AG04450 (cell line): ENCODE measurements at regions not wholly inside any gene's neighbourhood (a gene's known extent, or its start where the extent isn't known, plus 50 kb on each side); places are given as distances from the start of the nearest gene placed in this dataset.

ENCODE experiments used
- CTCF ChIA-PET: fragments of 300-600, 350-600 bp; formaldehyde crosslinking; extraction: SDS; loops from one replicate; lab custom pipeline; 2022; ENCODE audit warnings: antibody characterized with exemption, inconsistent platforms; lab: Charles Lee
- POLR2A ChIA-PET: fragments of 350-600 bp; formaldehyde crosslinking; extraction: SDS; loops from one replicate; lab custom pipeline; 2021; ENCODE audit warnings: antibody characterized with exemption, inconsistent platforms; lab: Yijun Ruan, JAX
- DNase-seq: peaks from one replicate; pipeline ENCODE4 v3.0.0-alpha.2; 2011; ENCODE audit warnings: low read depth, low spot score
- H3K27ac ChIP-seq: one replicate; pipeline ENCODE4 v1.5.1; 2012; ENCODE audit warnings: low read depth, low read length, control low read depth
- H3K27me3 ChIP-seq: one replicate; pipeline ENCODE4 v1.6.0; 2012; ENCODE audit warnings: low read length; ENCODE audit not compliant: control insufficient read depth, insufficient read depth
- H3K4me3 ChIP-seq: 2 replicates; pipeline ENCODE4 v1.5.1; 2011; ENCODE audit warnings: mild to moderate bottlenecking, low read depth, low read length, control low read depth
- H3K9me3 ChIP-seq: 2 replicates; pipeline ENCODE4 v1.5.1; 2012; ENCODE audit warnings: low read length; ENCODE audit not compliant: control insufficient read depth, insufficient read depth
- TF ChIP-seq, protein P1 (sequence below): IDR thresholded peaks from 2 replicates; pipeline ENCODE4 v1.5.1; 2011; ENCODE audit warnings: low read depth, low read length, control low read depth, inconsistent platforms

DNA sequence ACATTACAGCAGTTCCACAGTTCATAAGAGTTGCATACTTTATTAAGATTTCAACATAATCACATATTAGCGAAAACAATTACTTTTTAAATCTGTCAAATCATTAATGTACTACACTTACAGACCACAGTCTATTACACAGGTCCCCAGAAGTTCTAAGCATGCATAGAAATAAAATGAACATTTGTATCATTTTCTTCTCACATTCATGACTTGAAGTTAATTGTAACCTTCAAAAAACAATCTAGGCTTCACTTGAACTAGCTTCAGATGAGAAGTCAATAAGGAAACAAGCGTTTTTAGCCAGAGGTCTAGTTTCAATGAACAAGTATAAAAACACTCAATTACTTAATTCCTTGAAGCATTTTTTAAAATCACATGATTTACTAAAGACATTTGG lies 238.3 kb downstream of the HACE1 start:
- Histone ChIP-seq H3K9me3 (no peaks in the 10 kb centered on the region), H3K27ac (no peak overlapping the region), H3K27me3 (no peaks in the 10 kb centered on the region), H3K4me3 (no peak overlapping the region)
- TF ChIP-seq, protein P1, sequence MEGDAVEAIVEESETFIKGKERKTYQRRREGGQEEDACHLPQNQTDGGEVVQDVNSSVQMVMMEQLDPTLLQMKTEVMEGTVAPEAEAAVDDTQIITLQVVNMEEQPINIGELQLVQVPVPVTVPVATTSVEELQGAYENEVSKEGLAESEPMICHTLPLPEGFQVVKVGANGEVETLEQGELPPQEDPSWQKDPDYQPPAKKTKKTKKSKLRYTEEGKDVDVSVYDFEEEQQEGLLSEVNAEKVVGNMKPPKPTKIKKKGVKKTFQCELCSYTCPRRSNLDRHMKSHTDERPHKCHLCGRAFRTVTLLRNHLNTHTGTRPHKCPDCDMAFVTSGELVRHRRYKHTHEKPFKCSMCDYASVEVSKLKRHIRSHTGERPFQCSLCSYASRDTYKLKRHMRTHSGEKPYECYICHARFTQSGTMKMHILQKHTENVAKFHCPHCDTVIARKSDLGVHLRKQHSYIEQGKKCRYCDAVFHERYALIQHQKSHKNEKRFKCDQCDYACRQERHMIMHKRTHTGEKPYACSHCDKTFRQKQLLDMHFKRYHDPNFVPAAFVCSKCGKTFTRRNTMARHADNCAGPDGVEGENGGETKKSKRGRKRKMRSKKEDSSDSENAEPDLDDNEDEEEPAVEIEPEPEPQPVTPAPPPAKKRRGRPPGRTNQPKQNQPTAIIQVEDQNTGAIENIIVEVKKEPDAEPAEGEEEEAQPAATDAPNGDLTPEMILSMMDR, result no peak
- ChIA-PET POLR2A (no interaction called here), CTCF (no interaction called here)
- DNase-seq, result no peak

DNA sequence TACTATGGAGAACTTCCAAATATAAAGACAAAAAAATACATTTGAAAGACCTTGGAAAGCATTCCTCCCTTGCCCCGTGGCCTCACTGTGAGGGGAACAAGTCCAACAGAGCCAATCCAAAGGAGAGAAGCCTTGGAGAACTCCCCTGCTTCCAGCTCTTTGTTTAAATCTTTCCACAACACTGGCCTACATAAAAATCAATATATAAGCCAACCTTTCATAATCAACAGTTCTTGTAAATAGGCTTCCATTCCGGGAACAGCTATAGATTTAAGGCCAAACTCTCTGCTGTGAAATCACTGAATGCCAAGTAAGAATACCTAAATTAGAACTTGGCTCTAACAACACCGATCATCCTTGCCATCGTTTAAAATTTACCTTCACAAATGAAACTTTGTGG lies 242.1 kb downstream of the HACE1 start:
- POLR2A ChIA-PET, result no interaction called here
- TF ChIP-seq, protein P1, result no peak
- DNase-seq, result no peak
- Histone ChIP-seq H3K4me3 (no peak overlapping the region), H3K27ac (no peak overlapping the region), H3K27me3 (no peaks in the 10 kb centered on the region), H3K9me3 (no peaks in the 10 kb centered on the region)
- CTCF ChIA-PET, result no interaction called here

DNA sequence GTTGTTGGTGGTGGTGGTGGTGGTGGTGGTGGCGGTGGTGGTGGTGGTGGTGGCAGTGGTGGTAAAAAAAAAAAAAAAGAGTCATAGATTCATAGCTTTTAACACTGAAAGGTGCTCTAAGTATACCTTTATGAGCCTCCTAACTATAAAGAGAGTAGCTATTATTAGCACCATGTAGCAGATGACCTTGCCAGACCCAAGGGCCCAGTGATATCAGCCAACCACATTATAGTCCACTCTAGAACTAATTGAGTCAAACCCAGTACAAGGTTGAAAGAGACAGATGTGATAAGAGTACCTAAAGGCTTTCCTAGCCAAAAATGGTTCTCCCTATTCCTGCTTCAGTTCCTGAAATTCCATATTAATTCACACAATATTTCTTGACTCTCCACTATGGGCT lies 245.3 kb downstream of the HACE1 start:
- ChIA-PET CTCF (no interaction called here), POLR2A (no interaction called here)
- H3K27me3 ChIP-seq, result no peaks in the 10 kb centered on the region
- H3K4me3 ChIP-seq, result no peak overlapping the region
- no peak for DNase-seq
- no peak overlapping the region for H3K27ac ChIP-seq
- no peaks in the 10 kb centered on the region for H3K9me3 ChIP-seq
- TF ChIP-seq, protein P1, result no peak

DNA sequence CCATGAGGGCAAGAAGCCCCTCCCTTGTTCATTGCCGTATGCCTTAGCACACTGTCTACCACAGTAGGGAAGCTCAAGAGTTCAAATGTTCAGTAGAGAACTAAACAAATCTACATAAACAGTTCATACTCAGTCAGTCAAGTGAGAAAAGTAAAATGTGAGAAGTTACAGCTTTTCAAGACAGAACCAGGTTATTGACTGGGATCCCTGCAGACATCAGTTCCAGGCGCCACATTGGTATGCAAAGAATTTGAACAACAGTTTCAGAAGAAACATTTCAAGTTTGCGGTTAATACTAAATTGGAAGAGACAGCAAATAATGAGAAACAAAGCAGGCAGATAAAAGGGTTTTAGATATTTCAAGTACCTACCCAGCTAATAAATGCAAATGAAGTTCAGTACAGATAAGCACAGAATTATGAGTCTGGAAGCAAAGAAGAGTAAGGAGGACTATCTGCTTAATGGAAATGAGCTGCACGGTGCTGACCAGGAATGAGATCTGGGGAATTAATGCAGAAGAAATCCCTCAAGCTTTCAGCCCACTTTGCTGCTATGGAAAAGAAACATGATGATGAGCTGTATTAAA lies 246.2 kb downstream of the HACE1 start:
- CTCF ChIA-PET, result no interaction called here
- TF ChIP-seq, protein P1, result no peak
- Histone ChIP-seq H3K9me3 (no peaks in the 10 kb centered on the region), H3K4me3 (no peak overlapping the region), H3K27ac (no peak overlapping the region), H3K27me3 (no peaks in the 10 kb centered on the region)
- POLR2A ChIA-PET, result no interaction called here
- no peak for DNase-seq

DNA sequence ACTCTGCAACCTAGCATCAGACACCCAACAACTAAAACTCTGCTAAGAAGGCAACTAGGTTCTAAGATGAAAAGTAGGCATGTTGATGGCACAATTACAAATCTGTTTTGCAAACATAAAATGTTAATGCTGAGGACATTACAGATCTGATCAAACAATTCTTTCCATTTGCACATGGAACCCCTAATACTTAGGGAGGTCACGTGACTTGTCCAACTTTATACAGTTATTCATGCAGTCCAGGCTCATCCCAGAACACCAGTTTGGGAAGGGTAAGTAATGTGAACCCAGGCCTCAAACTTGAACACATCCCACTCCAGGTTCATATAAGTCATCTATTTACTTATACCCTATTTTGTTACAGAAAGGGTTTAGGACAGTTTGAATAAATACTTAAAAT lies 247.2 kb downstream of the HACE1 start:
- TF ChIP-seq, protein P1, result no peak
- ChIA-PET POLR2A (no interaction called here), CTCF (no interaction called here)
- no peaks in the 10 kb centered on the region for H3K9me3 ChIP-seq
- no peak for DNase-seq
- H3K27ac ChIP-seq, result no peak overlapping the region
- H3K27me3 ChIP-seq, result no peaks in the 10 kb centered on the region
- no peak overlapping the region for H3K4me3 ChIP-seq
